Smooth muscle cell (in vitro differentiated cells): ENCODE measurements at regions not wholly inside any gene's neighbourhood (a gene's known extent, or its start where the extent isn't known, plus 50 kb on each side); places are given as distances from the start of the nearest gene placed in this dataset.

Source experiments
- DNase-seq: peaks from one replicate; lab custom pipeline; 2025; ENCODE audit not compliant: unreplicated experiment; lab: John Stamatoyannopoulos, UW
- H2AFZ ChIP-seq: fragments of 200-600 bp; sonication (generic); 2 replicates; pipeline ENCODE4 v1.6.0; 2016; ENCODE audit warnings: antibody characterized with exemption, low read depth, mild to moderate bottlenecking
- H3F3A ChIP-seq: fragments of 200-600 bp; sonication (generic); 2 replicates; pipeline ENCODE4 v1.6.0; 2017; ENCODE audit warnings: antibody characterized with exemption, low read depth
- H3K27ac ChIP-seq: fragments of 200-600 bp; sonication (generic); 2 replicates; pipeline ENCODE4 v1.5.1; 2016; ENCODE audit warnings: low read depth, mild to moderate bottlenecking
- H3K27me3 ChIP-seq: fragments of 200-600 bp; sonication (generic); 2 replicates; pipeline ENCODE4 v1.6.1; 2016; ENCODE audit warnings: low read depth, mild to moderate bottlenecking
- H3K36me3 ChIP-seq: fragments of 200-600 bp; sonication (generic); 2 replicates; pipeline ENCODE4 v1.5.1; 2016; ENCODE audit warnings: low read depth
- H3K4me1 ChIP-seq: fragments of 200-600 bp; sonication (generic); 2 replicates; pipeline ENCODE4 v1.5.1; 2016; ENCODE audit warnings: low read depth
- H3K4me2 ChIP-seq: fragments of 200-600 bp; sonication (generic); 2 replicates; pipeline ENCODE4 v1.6.0; 2016; ENCODE audit warnings: mild to moderate bottlenecking
- H3K4me3 ChIP-seq: fragments of 200-600 bp; sonication (generic); 2 replicates; pipeline ENCODE4 v1.5.1; 2016; ENCODE audit warnings: mild to moderate bottlenecking
- H3K79me2 ChIP-seq: fragments of 200-600 bp; sonication (generic); 2 replicates; pipeline ENCODE4 v1.6.0; 2016; ENCODE audit warnings: low read depth, mild to moderate bottlenecking
- H3K9ac ChIP-seq: fragments of 200-600 bp; sonication (generic); 2 replicates; pipeline ENCODE4 v1.6.0; 2016; ENCODE audit warnings: low read depth
- H3K9me3 ChIP-seq: fragments of 200-600 bp; sonication (generic); replicated peaks from 2 replicates; pipeline ENCODE4 v1.5.1; 2016; ENCODE audit warnings: low read depth
- H4K20me1 ChIP-seq: fragments of 200-600 bp; sonication (generic); 2 replicates; pipeline ENCODE4 v1.6.0; 2016; ENCODE audit warnings: low read depth
- CTCF ChIP-seq: fragments of 200-600 bp; sonication (generic); IDR thresholded peaks from 2 replicates; pipeline ENCODE4 v1.5.1; 2017; ENCODE audit warnings: borderline replicate concordance, mild to moderate bottlenecking, antibody characterized with exemption; ENCODE audit not compliant: insufficient read depth, poor library complexity, severe bottlenecking
- WGBS: methylation state at CpG from one replicate; pipeline ENCODE4 v1.1.7; 2016; ENCODE audit warnings: low lambda C conversion rate; 5-methylcytosine and 5-hydroxymethylcytosine counted together

- H3K9me3 ChIP-seq, result no peaks in the 10 kb centered on the region
- no peak overlapping the region for H3K4me3 ChIP-seq
- H3K27ac ChIP-seq, result no peak overlapping the region
- H3F3A ChIP-seq, result no peaks in the 10 kb centered on the region
- no peaks in the 10 kb centered on the region for H3K4me1 ChIP-seq
- H3K27me3 ChIP-seq, result no peaks in the 10 kb centered on the region
- H3K79me2 ChIP-seq, result no peaks in the 10 kb centered on the region
- no peak overlapping the region for H3K4me2 ChIP-seq
- DNase-seq, result no peak
- no peak overlapping the region for H2AFZ ChIP-seq
- 93% methylated on average over 2 of the region's 2 CpGs for WGBS
- no peaks in the 10 kb centered on the region for H3K36me3 ChIP-seq
- no peaks in the 10 kb centered on the region for H4K20me1 ChIP-seq
- TF ChIP-seq CTCF, result no peak
- H3K9ac ChIP-seq, result no peak overlapping the region
These were observed 1668.9 kb upstream of the MIR17HG start for GRCh38 chr13:89678466-89679121.

GRCh38 chr13:89684896-89685295 lies 1662.6 kb upstream of the MIR17HG start:
- Histone ChIP-seq H3K27ac (no peak overlapping the region), H3K36me3 (no peaks in the 10 kb centered on the region), H3K9ac (no peak overlapping the region), H3F3A (no peaks in the 10 kb centered on the region), H4K20me1 (no peaks in the 10 kb centered on the region), H3K9me3 (no peaks in the 10 kb centered on the region), H3K4me3 (no peak overlapping the region), H2AFZ (no peak overlapping the region), H3K4me2 (no peak overlapping the region), H3K79me2 (no peaks in the 10 kb centered on the region), H3K27me3 (no peaks in the 10 kb centered on the region), H3K4me1 (no peaks in the 10 kb centered on the region)
- TF ChIP-seq CTCF, result no peak
- DNase-seq, result no peak

GRCh38 chr13:89686171-89686570 lies 1661.3 kb upstream of the MIR17HG start:
- no peaks in the 10 kb centered on the region for H3K79me2 ChIP-seq
- no peak for TF ChIP-seq CTCF
- 59% methylated on average over 5 of the region's 5 CpGs for WGBS
- H3K4me1 ChIP-seq, result no peaks in the 10 kb centered on the region
- H3K4me2 ChIP-seq, result no peak overlapping the region
- no peaks in the 10 kb centered on the region for H3K9me3 ChIP-seq
- H2AFZ ChIP-seq, result no peak overlapping the region
- H3K27ac ChIP-seq, result no peak overlapping the region
- no peak for DNase-seq
- no peak overlapping the region for H3K4me3 ChIP-seq
- H3K27me3 ChIP-seq, result no peaks in the 10 kb centered on the region
- H3K36me3 ChIP-seq, result no peaks in the 10 kb centered on the region
- H4K20me1 ChIP-seq, result no peaks in the 10 kb centered on the region
- no peak overlapping the region for H3K9ac ChIP-seq
- H3F3A ChIP-seq, result no peaks in the 10 kb centered on the region

GRCh38 chr13:89687066-89687465 lies 1660.4 kb upstream of the MIR17HG start:
- 32% methylated on average over 5 of the region's 5 CpGs for WGBS
- Histone ChIP-seq H3K79me2 (no peaks in the 10 kb centered on the region), H3K27ac (no peak overlapping the region), H2AFZ (no peak overlapping the region), H3F3A (no peaks in the 10 kb centered on the region), H3K4me2 (peak overlapping the region; percentile 50), H3K36me3 (no peaks in the 10 kb centered on the region), H3K9me3 (no peaks in the 10 kb centered on the region), H3K9ac (no peak overlapping the region), H3K4me3 (no peak overlapping the region), H3K27me3 (no peaks in the 10 kb centered on the region), H4K20me1 (no peaks in the 10 kb centered on the region), H3K4me1 (no peaks in the 10 kb centered on the region)
- DNase-seq, result no peak
- TF ChIP-seq CTCF, result no peak
